SU-DHL-6 (cell line): ENCODE measurements at regions not wholly inside any gene's neighbourhood (a gene's known extent, or its start where the extent isn't known, plus 50 kb on each side); places are given as distances from the start of the nearest gene placed in this dataset.

Experiments used
- EZH2phosphoT487 ChIP-seq: fragments of 200-600 bp; sonication (generic), shearing (Covaris generic); conservative IDR thresholded peaks from 2 replicates; pipeline ENCODE4 v1.6.1; 2018; ENCODE audit warnings: mild to moderate bottlenecking, antibody characterized with exemption, low read length, moderate library complexity, mixed read lengths
- TF ChIP-seq, protein P1 (sequence below): fragments of 200-600 bp; sonication (generic); IDR thresholded peaks from one replicate; pipeline ENCODE4 v1.5.1; 2017; ENCODE audit warnings: antibody characterized with exemption, mild to moderate bottlenecking, low read length, moderate library complexity; ENCODE audit not compliant: insufficient read depth, poor library complexity, severe bottlenecking

DNA sequence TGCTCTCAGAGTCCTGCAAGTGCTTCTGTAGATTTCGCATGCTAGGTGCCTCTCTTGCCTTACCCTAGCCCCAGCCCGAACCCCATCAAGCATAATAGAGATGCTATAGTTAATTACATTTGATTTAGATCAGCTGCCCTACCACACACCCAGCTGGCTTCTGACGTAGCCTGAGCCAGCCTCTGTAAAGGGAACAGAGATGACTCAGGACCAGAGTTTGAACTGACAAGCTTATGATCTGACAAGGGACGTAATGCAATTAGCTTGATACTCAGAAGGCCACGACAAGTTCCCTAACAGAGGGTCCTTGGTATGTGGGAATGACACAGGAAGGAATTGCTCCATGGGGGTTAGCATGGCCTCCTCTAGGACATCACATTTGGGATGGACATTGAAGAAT, 126.6 kb downstream of the LRATD1 start:
- TF ChIP-seq, protein P1, sequence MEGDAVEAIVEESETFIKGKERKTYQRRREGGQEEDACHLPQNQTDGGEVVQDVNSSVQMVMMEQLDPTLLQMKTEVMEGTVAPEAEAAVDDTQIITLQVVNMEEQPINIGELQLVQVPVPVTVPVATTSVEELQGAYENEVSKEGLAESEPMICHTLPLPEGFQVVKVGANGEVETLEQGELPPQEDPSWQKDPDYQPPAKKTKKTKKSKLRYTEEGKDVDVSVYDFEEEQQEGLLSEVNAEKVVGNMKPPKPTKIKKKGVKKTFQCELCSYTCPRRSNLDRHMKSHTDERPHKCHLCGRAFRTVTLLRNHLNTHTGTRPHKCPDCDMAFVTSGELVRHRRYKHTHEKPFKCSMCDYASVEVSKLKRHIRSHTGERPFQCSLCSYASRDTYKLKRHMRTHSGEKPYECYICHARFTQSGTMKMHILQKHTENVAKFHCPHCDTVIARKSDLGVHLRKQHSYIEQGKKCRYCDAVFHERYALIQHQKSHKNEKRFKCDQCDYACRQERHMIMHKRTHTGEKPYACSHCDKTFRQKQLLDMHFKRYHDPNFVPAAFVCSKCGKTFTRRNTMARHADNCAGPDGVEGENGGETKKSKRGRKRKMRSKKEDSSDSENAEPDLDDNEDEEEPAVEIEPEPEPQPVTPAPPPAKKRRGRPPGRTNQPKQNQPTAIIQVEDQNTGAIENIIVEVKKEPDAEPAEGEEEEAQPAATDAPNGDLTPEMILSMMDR = no peak
- TF ChIP-seq EZH2phosphoT487 = no peak
